Osteoblast (primary cell): ENCODE measurements at regions not wholly inside any gene's neighbourhood (a gene's known extent, or its start where the extent isn't known, plus 50 kb on each side); places are given as distances from the start of the nearest gene placed in this dataset.
"Not testable (repeated sequence)": the region's sequence is repeated elsewhere in the genome, so short reads cannot be mapped to it uniquely, and the experiment has no call there.

ENCODE experiments used
- DNase-seq: peaks from one replicate; pipeline ENCODE4 v3.0.0; 2011; ENCODE audit warnings: low spot score, mixed read lengths; ENCODE audit not compliant: insufficient read length; ENCODE audit errors: missing footprints
- H2AFZ ChIP-seq: 2 replicates; pipeline ENCODE4 v1.6.0; 2011; ENCODE audit warnings: mild to moderate bottlenecking, low read length
- H3K27ac ChIP-seq: 2 replicates; pipeline ENCODE4 v1.5.1; 2011; ENCODE audit warnings: mild to moderate bottlenecking, low read depth, low read length, moderate library complexity
- H3K27me3 ChIP-seq: 2 replicates; pipeline ENCODE4 v1.6.0; 2012; ENCODE audit warnings: mild to moderate bottlenecking, control low read depth, inconsistent platforms, low read length, moderate library complexity; ENCODE audit not compliant: insufficient read depth
- H3K36me3 ChIP-seq: 2 replicates; pipeline ENCODE4 v1.5.1; 2011; ENCODE audit warnings: mild to moderate bottlenecking, low read length, control low read depth, moderate library complexity; ENCODE audit not compliant: insufficient read depth
- H3K4me1 ChIP-seq: 2 replicates; pipeline ENCODE4 v1.5.1; 2011; ENCODE audit warnings: mild to moderate bottlenecking, low read length, control low read depth, moderate library complexity; ENCODE audit not compliant: insufficient read depth
- H3K4me2 ChIP-seq: 2 replicates; pipeline ENCODE4 v1.6.0; 2011; ENCODE audit warnings: mild to moderate bottlenecking, low read length; ENCODE audit not compliant: insufficient read depth
- H3K4me3 ChIP-seq: fragments of 200-600 bp; sonication (generic); 3 replicates; pipeline ENCODE4 v1.5.1; 2012; ENCODE audit warnings: mild to moderate bottlenecking, low read length, inconsistent platforms; ENCODE audit not compliant: insufficient read depth
- H3K79me2 ChIP-seq: 2 replicates; pipeline ENCODE4 v1.6.0; 2012; ENCODE audit warnings: mild to moderate bottlenecking, low read length, control low read depth, inconsistent platforms; ENCODE audit not compliant: insufficient read depth
- H3K9me3 ChIP-seq: 2 replicates; pipeline ENCODE4 v1.5.1; 2011; ENCODE audit warnings: low read depth, low read length, control low read depth
- H4K20me1 ChIP-seq: 2 replicates; pipeline ENCODE4 v1.6.0; 2012; ENCODE audit warnings: mild to moderate bottlenecking, low read length, control low read depth; ENCODE audit not compliant: insufficient read depth
- TF ChIP-seq, protein P1 (sequence below): IDR thresholded peaks from 2 replicates; pipeline ENCODE4 v1.5.1; 2011; ENCODE audit warnings: mild to moderate bottlenecking, low read depth, low read length, moderate library complexity; ENCODE audit errors: extremely low read depth

DNA sequence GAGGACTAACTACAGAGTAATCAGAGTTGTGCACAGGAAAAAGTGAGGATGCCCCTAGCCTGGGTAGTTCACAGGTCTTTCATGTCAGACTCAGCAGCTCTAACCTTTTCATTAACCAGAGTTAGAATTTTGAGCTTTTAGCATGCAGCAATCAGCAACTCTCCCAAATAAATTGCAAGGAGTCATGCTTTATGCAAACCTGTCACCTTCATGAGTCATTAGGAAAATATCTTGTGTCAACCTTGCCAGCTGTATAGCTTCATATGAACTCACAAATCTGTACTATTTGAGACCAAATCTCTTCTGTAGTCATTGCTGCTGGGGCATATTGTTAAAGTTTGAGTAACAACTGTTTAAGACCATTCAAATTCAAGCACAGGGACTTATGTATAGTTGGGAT is 382.3 kb upstream of the NT5C1B start:
- no peak for DNase-seq
- Histone ChIP-seq H4K20me1 (no peaks in the 10 kb centered on the region), H3K27me3 (no peaks in the 10 kb centered on the region), H3K4me2 (no peak overlapping the region), H3K36me3 (no peaks in the 10 kb centered on the region), H2AFZ (no peak overlapping the region), H3K9me3 (no peaks in the 10 kb centered on the region), H3K79me2 (no peaks in the 10 kb centered on the region), H3K4me3 (no peak overlapping the region), H3K27ac (no peak overlapping the region), H3K4me1 (peaks cover 13% of the 10 kb centered on the region)
- TF ChIP-seq, protein P1, sequence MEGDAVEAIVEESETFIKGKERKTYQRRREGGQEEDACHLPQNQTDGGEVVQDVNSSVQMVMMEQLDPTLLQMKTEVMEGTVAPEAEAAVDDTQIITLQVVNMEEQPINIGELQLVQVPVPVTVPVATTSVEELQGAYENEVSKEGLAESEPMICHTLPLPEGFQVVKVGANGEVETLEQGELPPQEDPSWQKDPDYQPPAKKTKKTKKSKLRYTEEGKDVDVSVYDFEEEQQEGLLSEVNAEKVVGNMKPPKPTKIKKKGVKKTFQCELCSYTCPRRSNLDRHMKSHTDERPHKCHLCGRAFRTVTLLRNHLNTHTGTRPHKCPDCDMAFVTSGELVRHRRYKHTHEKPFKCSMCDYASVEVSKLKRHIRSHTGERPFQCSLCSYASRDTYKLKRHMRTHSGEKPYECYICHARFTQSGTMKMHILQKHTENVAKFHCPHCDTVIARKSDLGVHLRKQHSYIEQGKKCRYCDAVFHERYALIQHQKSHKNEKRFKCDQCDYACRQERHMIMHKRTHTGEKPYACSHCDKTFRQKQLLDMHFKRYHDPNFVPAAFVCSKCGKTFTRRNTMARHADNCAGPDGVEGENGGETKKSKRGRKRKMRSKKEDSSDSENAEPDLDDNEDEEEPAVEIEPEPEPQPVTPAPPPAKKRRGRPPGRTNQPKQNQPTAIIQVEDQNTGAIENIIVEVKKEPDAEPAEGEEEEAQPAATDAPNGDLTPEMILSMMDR, result no peak

- H3K79me2 ChIP-seq, result no peaks in the 10 kb centered on the region
- no peaks in the 10 kb centered on the region for H4K20me1 ChIP-seq
- TF ChIP-seq, protein P1, result no peak
- no peak overlapping the region for H3K4me2 ChIP-seq
- H3K36me3 ChIP-seq, result no peaks in the 10 kb centered on the region
- H3K27me3 ChIP-seq, result no peaks in the 10 kb centered on the region
- no peak overlapping the region for H3K4me3 ChIP-seq
- no peak for DNase-seq
- H2AFZ ChIP-seq, result no peak overlapping the region
- H3K9me3 ChIP-seq, result no peaks in the 10 kb centered on the region
- peaks cover 7% of the 10 kb centered on the region for H3K4me1 ChIP-seq
- H3K27ac ChIP-seq, result no peak overlapping the region
These were observed 381.7 kb upstream of the NT5C1B start for GRCh38 chr2:18971069-18971378.

GRCh38 chr2:18966131-18966530 is 376.8 kb upstream of the NT5C1B start:
- no peak for DNase-seq
- Histone ChIP-seq H3K79me2 (no peaks in the 10 kb centered on the region), H2AFZ (no peak overlapping the region), H3K4me1 (no peaks in the 10 kb centered on the region), H3K9me3 (no peaks in the 10 kb centered on the region), H3K4me3 (no peak overlapping the region), H3K36me3 (no peaks in the 10 kb centered on the region), H3K4me2 (no peak overlapping the region), H4K20me1 (no peaks in the 10 kb centered on the region), H3K27me3 (no peaks in the 10 kb centered on the region), H3K27ac (no peak overlapping the region)
- TF ChIP-seq, protein P1, result no peak

GRCh38 chr2:18963739-18964256 is 374.4 kb upstream of the NT5C1B start:
- H3K4me3 ChIP-seq, H2AFZ ChIP-seq, H4K20me1 ChIP-seq, H3K27ac ChIP-seq, H3K27me3 ChIP-seq, H3K79me2 ChIP-seq, H3K36me3 ChIP-seq, H3K9me3 ChIP-seq, H3K4me2 ChIP-seq, DNase-seq, H3K4me1 ChIP-seq: not testable (repeated sequence)

DNA sequence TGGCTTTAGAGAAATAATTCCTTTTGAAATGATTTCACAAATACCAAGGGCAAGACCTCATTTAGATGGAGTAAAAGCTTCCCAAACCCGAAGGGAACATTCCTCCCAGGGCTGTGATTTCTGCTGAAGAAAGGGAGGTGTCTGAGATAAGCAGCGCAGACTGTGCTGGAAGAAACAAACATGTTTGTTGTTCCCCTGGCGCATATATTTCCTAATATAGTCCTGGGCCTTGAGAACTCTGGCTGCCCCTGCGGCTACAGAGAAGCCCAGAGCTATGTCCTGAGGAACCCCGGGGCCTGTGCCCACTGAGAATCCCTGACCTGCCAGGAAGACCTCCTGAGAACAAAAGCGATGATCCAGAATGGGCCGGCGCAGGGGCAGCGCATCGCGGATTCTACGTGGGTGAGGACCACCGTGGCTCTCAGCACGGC is 372.6 kb upstream of the NT5C1B start:
- Histone ChIP-seq H3K27ac (no peak overlapping the region), H3K27me3 (no peaks in the 10 kb centered on the region), H3K4me3 (no peak overlapping the region), H3K36me3 (no peaks in the 10 kb centered on the region), H4K20me1 (no peaks in the 10 kb centered on the region), H3K79me2 (no peaks in the 10 kb centered on the region), H3K4me2 (no peak overlapping the region), H3K4me1 (peaks cover 5% of the 10 kb centered on the region), H3K9me3 (no peaks in the 10 kb centered on the region), H2AFZ (no peak overlapping the region)
- no peak for DNase-seq
- TF ChIP-seq, protein P1, result no peak
